ENCODE measurements at regions not wholly inside any gene's neighbourhood (a gene's known extent, or its start where the extent isn't known, plus 50 kb on each side); places are given as distances from the start of the nearest gene placed in this dataset.

- TF ChIP-seq POLR2A (IDR thresholded peaks at IDR 0.05; ENCODE audit: extremely low read depth, insufficient read length): no peak
- no peak for TF ChIP-seq CTCF (IDR thresholded peaks at IDR 0.05; ENCODE audit: low read depth, low read length)
Observed at GRCh38 chr11:110026858-110027626, 66.2 kb upstream of the ZC3H12C start.
